ENCODE measurements at regions not wholly inside any gene's neighbourhood (a gene's known extent, or its start where the extent isn't known, plus 50 kb on each side); places are given as distances from the start of the nearest gene placed in this dataset.
"Not testable (repeated sequence)": the region's sequence is repeated elsewhere in the genome, so short reads cannot be mapped to it uniquely, and the experiment has no call there.

GRCh38 chr11:10984742-10985141 is 126.9 kb upstream of the ZBED5 start:
- Histone ChIP-seq H3K4me3 (ENCODE audit: low read length in 2 of 2) (no peak overlapping the region), H3K27ac (ENCODE audit: low read length) (no peak overlapping the region), H3K27me3 (ENCODE audit: control insufficient read depth in 1 of 2, insufficient read depth in 2 of 2, low read length in 2 of 2) (peaks cover 0 to 2% of the 10 kb centered on the region in 2 donors), H3K36me3 (ENCODE audit: control insufficient read depth in 2 of 2, insufficient read depth in 2 of 2, low read length in 2 of 2) (no peaks in the 10 kb centered on the region), H3K9ac (ENCODE audit: low read length in 2 of 2) (no peak overlapping the region), H3K9me3 (ENCODE audit: control insufficient read depth in 2 of 2, low read length in 2 of 2) (no peaks in the 10 kb centered on the region), H3K4me1 (ENCODE audit: control insufficient read depth, insufficient read depth, low read length) (no peaks in the 10 kb centered on the region)

GRCh38 chr11:10984250-10984649 is 126.4 kb upstream of the ZBED5 start:
- Histone ChIP-seq H3K9me3 (ENCODE audit: control insufficient read depth in 2 of 2, low read length in 2 of 2) (no peaks in the 10 kb centered on the region), H3K4me1 (ENCODE audit: control insufficient read depth, insufficient read depth, low read length) (no peaks in the 10 kb centered on the region), H3K9ac (ENCODE audit: low read length in 2 of 2) (no peak overlapping the region), H3K27ac (ENCODE audit: low read length) (no peak overlapping the region), H3K36me3 (ENCODE audit: control insufficient read depth in 2 of 2, insufficient read depth in 2 of 2, low read length in 2 of 2) (no peaks in the 10 kb centered on the region), H3K4me3 (ENCODE audit: low read length in 2 of 2) (no peak overlapping the region), H3K27me3 (ENCODE audit: control insufficient read depth in 1 of 2, insufficient read depth in 2 of 2, low read length in 2 of 2) (peaks cover 0 to 2% of the 10 kb centered on the region in 2 donors)

GRCh38 chr11:10982704-10983510 is 125.1 kb upstream of the ZBED5 start:
- no peaks in the 10 kb centered on the region for H3K27me3 ChIP-seq (ENCODE audit: control insufficient read depth in 1 of 2, insufficient read depth in 2 of 2, low read length in 2 of 2)
- no peak overlapping the region for H3K27ac ChIP-seq (ENCODE audit: low read length)
- H3K4me1 ChIP-seq (ENCODE audit: control insufficient read depth, insufficient read depth, low read length), result no peaks in the 10 kb centered on the region
- H3K36me3 ChIP-seq (ENCODE audit: control insufficient read depth in 2 of 2, insufficient read depth in 2 of 2, low read length in 2 of 2), result no peaks in the 10 kb centered on the region
- H3K4me3 ChIP-seq (ENCODE audit: low read length in 2 of 2), result no peak overlapping the region
- H3K9me3 ChIP-seq (ENCODE audit: control insufficient read depth in 2 of 2, low read length in 2 of 2), result no peaks in the 10 kb centered on the region
- no peak overlapping the region for H3K9ac ChIP-seq (ENCODE audit: low read length in 2 of 2)

- no peak overlapping the region for H3K4me3 ChIP-seq (ENCODE audit: low read length in 2 of 2)
- H3K27me3 ChIP-seq (ENCODE audit: control insufficient read depth in 1 of 2, insufficient read depth in 2 of 2, low read length in 2 of 2), result no peaks in the 10 kb centered on the region
- H3K9ac ChIP-seq (ENCODE audit: low read length in 2 of 2), result no peak overlapping the region
- H3K9me3 ChIP-seq (ENCODE audit: control insufficient read depth in 2 of 2, low read length in 2 of 2), result peaks cover 0 to 2% of the 10 kb centered on the region in 2 donors
- no peaks in the 10 kb centered on the region for H3K4me1 ChIP-seq (ENCODE audit: control insufficient read depth, insufficient read depth, low read length)
- no peaks in the 10 kb centered on the region for H3K36me3 ChIP-seq (ENCODE audit: control insufficient read depth in 2 of 2, insufficient read depth in 2 of 2, low read length in 2 of 2)
- no peak overlapping the region for H3K27ac ChIP-seq (ENCODE audit: low read length)
Measured at GRCh38 chr11:10979529-10979928, 121.7 kb upstream of the ZBED5 start.

- Histone ChIP-seq H3K36me3 (ENCODE audit: control insufficient read depth in 2 of 2, insufficient read depth in 2 of 2, low read length in 2 of 2) (no peaks in the 10 kb centered on the region), H3K9ac (ENCODE audit: low read length in 2 of 2) (no peak overlapping the region), H3K27me3 (ENCODE audit: control insufficient read depth in 1 of 2, insufficient read depth in 2 of 2, low read length in 2 of 2) (no peaks in the 10 kb centered on the region), H3K27ac (ENCODE audit: low read length) (no peak overlapping the region), H3K9me3 (ENCODE audit: control insufficient read depth in 2 of 2, low read length in 2 of 2) (peaks cover 0 to 2% of the 10 kb centered on the region in 2 donors), H3K4me1 (ENCODE audit: control insufficient read depth, insufficient read depth, low read length) (peaks cover 7% of the 10 kb centered on the region), H3K4me3 (ENCODE audit: low read length in 2 of 2) (no peak overlapping the region)
Measured at GRCh38 chr11:10978198-10978597, 120.3 kb upstream of the ZBED5 start.

GRCh38 chr11:10975287-10975721 is 117.5 kb upstream of the ZBED5 start:
- H3K9me3 ChIP-seq (ENCODE audit: control insufficient read depth in 2 of 2, low read length in 2 of 2), result peaks cover 0 to 2% of the 10 kb centered on the region in 2 donors
- no peak overlapping the region for H3K4me3 ChIP-seq (ENCODE audit: low read length in 2 of 2)
- H3K27ac ChIP-seq (ENCODE audit: low read length), result no peak overlapping the region
- H3K27me3 ChIP-seq (ENCODE audit: control insufficient read depth in 1 of 2, insufficient read depth in 2 of 2, low read length in 2 of 2), result no peaks in the 10 kb centered on the region
- H3K36me3 ChIP-seq (ENCODE audit: control insufficient read depth in 2 of 2, insufficient read depth in 2 of 2, low read length in 2 of 2), result no peaks in the 10 kb centered on the region
- no peak overlapping the region for H3K9ac ChIP-seq (ENCODE audit: low read length in 2 of 2)
- peaks cover 17% of the 10 kb centered on the region for H3K4me1 ChIP-seq (ENCODE audit: control insufficient read depth, insufficient read depth, low read length)

- Histone ChIP-seq H3K9me3 (ENCODE audit: control insufficient read depth in 2 of 2, low read length in 2 of 2) (peaks cover 0 to 2% of the 10 kb centered on the region in 2 donors), H3K4me3 (ENCODE audit: low read length in 2 of 2) (no peak overlapping the region), H3K36me3 (ENCODE audit: control insufficient read depth in 2 of 2, insufficient read depth in 2 of 2, low read length in 2 of 2) (no peaks in the 10 kb centered on the region), H3K27me3 (ENCODE audit: control insufficient read depth in 1 of 2, insufficient read depth in 2 of 2, low read length in 2 of 2) (no peaks in the 10 kb centered on the region), H3K27ac (ENCODE audit: low read length) (peak overlapping the region; percentile 73), H3K4me1 (ENCODE audit: control insufficient read depth, insufficient read depth, low read length) (peaks cover 17% of the 10 kb centered on the region), H3K9ac (ENCODE audit: low read length in 2 of 2) (no peak overlapping the region)
Measured at GRCh38 chr11:10973416-10973815, 115.6 kb upstream of the ZBED5 start.

- H3K9me3 ChIP-seq (ENCODE audit: control insufficient read depth in 2 of 2, low read length in 2 of 2), result peaks cover 0 to 2% of the 10 kb centered on the region in 2 donors
- no peaks in the 10 kb centered on the region for H3K27me3 ChIP-seq (ENCODE audit: control insufficient read depth in 1 of 2, insufficient read depth in 2 of 2, low read length in 2 of 2)
- H3K4me1 ChIP-seq (ENCODE audit: control insufficient read depth, insufficient read depth, low read length), result peaks cover 17% of the 10 kb centered on the region
- H3K9ac ChIP-seq (ENCODE audit: low read length in 2 of 2), result no peak overlapping the region
- H3K27ac ChIP-seq (ENCODE audit: low read length), result no peak overlapping the region
- no peak overlapping the region for H3K4me3 ChIP-seq (ENCODE audit: low read length in 2 of 2)
- no peaks in the 10 kb centered on the region for H3K36me3 ChIP-seq (ENCODE audit: control insufficient read depth in 2 of 2, insufficient read depth in 2 of 2, low read length in 2 of 2)
Measured at GRCh38 chr11:10970926-10971325, 113.1 kb upstream of the ZBED5 start.

GRCh38 chr11:10969387-10969786 is 111.5 kb upstream of the ZBED5 start:
- Histone ChIP-seq H3K27me3 (ENCODE audit: control insufficient read depth in 1 of 2, insufficient read depth in 2 of 2, low read length in 2 of 2) (no peaks in the 10 kb centered on the region), H3K36me3 (ENCODE audit: control insufficient read depth in 2 of 2, insufficient read depth in 2 of 2, low read length in 2 of 2) (no peaks in the 10 kb centered on the region), H3K27ac (ENCODE audit: low read length) (no peak overlapping the region), H3K4me1 (ENCODE audit: control insufficient read depth, insufficient read depth, low read length) (peaks cover 17% of the 10 kb centered on the region), H3K9ac (ENCODE audit: low read length in 2 of 2) (no peak overlapping the region), H3K4me3 (ENCODE audit: low read length in 2 of 2) (no peak overlapping the region), H3K9me3 (ENCODE audit: control insufficient read depth in 2 of 2, low read length in 2 of 2) (no peaks in the 10 kb centered on the region)

GRCh38 chr11:10956884-10957283 is 99.0 kb upstream of the ZBED5 start:
- not testable (repeated sequence) for H3K9me3 ChIP-seq (ENCODE audit: control insufficient read depth in 2 of 2, low read length in 2 of 2); H3K4me1 ChIP-seq (ENCODE audit: control insufficient read depth, insufficient read depth, low read length); H3K27ac ChIP-seq (ENCODE audit: low read length); H3K27me3 ChIP-seq (ENCODE audit: control insufficient read depth in 1 of 2, insufficient read depth in 2 of 2, low read length in 2 of 2); H3K4me3 ChIP-seq (ENCODE audit: low read length in 2 of 2); H3K9ac ChIP-seq (ENCODE audit: low read length in 2 of 2); H3K36me3 ChIP-seq (ENCODE audit: control insufficient read depth in 2 of 2, insufficient read depth in 2 of 2, low read length in 2 of 2)

- Histone ChIP-seq H3K4me3 (ENCODE audit: low read length in 2 of 2) (no peak overlapping the region), H3K36me3 (ENCODE audit: control insufficient read depth in 2 of 2, insufficient read depth in 2 of 2, low read length in 2 of 2) (no peaks in the 10 kb centered on the region), H3K27me3 (ENCODE audit: control insufficient read depth in 1 of 2, insufficient read depth in 2 of 2, low read length in 2 of 2) (no peaks in the 10 kb centered on the region), H3K4me1 (ENCODE audit: control insufficient read depth, insufficient read depth, low read length) (no peaks in the 10 kb centered on the region), H3K9me3 (ENCODE audit: control insufficient read depth in 2 of 2, low read length in 2 of 2) (peaks cover 0 to 3% of the 10 kb centered on the region in 2 donors), H3K27ac (ENCODE audit: low read length) (no peak overlapping the region), H3K9ac (ENCODE audit: low read length in 2 of 2) (no peak overlapping the region)
Measured at GRCh38 chr11:10955616-10956015, 97.8 kb upstream of the ZBED5 start.

All from stomach smooth muscle (tissue), 2 donors.